ENCODE measurements at regions not wholly inside any gene's neighbourhood (a gene's known extent, or its start where the extent isn't known, plus 50 kb on each side); places are given as distances from the start of the nearest gene placed in this dataset.

DNA sequence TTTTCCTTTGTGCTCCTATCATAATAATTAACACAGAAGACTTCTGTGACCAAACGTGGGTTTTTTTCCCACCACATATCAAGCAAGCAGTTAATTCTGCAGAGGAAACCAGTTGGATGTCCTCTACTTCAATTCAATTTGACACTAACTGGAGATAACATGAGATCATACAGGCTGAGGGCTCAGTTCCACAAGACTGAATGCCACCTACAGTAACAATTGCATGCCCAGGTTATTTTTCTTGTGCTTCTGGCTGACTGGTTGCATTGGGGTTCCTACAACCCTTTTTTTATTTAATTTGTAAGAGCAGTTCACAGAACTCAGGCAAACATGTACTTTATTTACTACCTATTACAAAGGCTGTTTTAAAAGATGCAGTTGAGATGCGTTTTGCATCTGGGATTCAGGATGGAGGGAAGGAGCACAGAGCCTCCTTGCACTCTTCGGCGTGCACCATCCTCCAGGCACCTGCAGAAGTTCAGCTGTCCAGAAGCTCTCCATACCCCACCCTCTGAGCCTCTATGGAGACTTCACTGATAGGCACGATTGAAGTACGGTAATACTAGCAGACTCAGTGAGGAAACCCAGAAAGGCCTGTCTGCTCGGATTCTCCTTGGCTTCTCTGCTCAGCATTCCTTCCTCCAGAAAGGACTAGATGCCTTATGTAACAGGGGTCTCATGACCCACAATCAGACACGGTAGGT, 425.2 kb upstream of the CDH9 start:
- no peak overlapping the region for H3K4me3 ChIP-seq (ENCODE audit: low read depth, low read length, poor library complexity, severe bottlenecking)
- H4K20me1 ChIP-seq (ENCODE audit: insufficient read depth, low read length) = no peaks in the 10 kb centered on the region
- no peaks in the 10 kb centered on the region for H3K79me2 ChIP-seq (ENCODE audit: insufficient read depth, low read depth, low read length)
- ChIA-PET POLR2A (interaction anchor here (0.7 kb wide), 1 partner anchor 16 kb away, joined by 4 read pairs; no protein-coding TSS in a partner anchor), CTCF (ENCODE audit: unreplicated experiment) (no interaction called here)
- H3K36me3 ChIP-seq (ENCODE audit: insufficient read depth, low read length) = no peaks in the 10 kb centered on the region
- no peaks in the 10 kb centered on the region for H3K4me1 ChIP-seq (ENCODE audit: insufficient read depth, low read length, poor library complexity, severe bottlenecking)
- H3K9me2 ChIP-seq (ENCODE audit: insufficient read depth, low read length) = no peaks in the 10 kb centered on the region
- no peak overlapping the region for H3K4me2 ChIP-seq (ENCODE audit: low read length)
- peaks cover 11% of the 10 kb centered on the region; the same call in 1 of the 2 replicates for H3K9me3 ChIP-seq (ENCODE audit: low read length)
- intact Hi-C loops (cut with micrococcal nuclease; ENCODE audit: unreplicated experiment) = no loop called here
- TF ChIP-seq, protein P1, sequence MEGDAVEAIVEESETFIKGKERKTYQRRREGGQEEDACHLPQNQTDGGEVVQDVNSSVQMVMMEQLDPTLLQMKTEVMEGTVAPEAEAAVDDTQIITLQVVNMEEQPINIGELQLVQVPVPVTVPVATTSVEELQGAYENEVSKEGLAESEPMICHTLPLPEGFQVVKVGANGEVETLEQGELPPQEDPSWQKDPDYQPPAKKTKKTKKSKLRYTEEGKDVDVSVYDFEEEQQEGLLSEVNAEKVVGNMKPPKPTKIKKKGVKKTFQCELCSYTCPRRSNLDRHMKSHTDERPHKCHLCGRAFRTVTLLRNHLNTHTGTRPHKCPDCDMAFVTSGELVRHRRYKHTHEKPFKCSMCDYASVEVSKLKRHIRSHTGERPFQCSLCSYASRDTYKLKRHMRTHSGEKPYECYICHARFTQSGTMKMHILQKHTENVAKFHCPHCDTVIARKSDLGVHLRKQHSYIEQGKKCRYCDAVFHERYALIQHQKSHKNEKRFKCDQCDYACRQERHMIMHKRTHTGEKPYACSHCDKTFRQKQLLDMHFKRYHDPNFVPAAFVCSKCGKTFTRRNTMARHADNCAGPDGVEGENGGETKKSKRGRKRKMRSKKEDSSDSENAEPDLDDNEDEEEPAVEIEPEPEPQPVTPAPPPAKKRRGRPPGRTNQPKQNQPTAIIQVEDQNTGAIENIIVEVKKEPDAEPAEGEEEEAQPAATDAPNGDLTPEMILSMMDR (conservative IDR thresholded peaks at IDR 0.05; ENCODE audit: low read length) = no peak
- no peak for TF ChIP-seq EZH2phosphoT487 (IDR thresholded peaks at IDR 0.05; ENCODE audit: borderline replicate concordance, low read depth, low read length)
- DNase-seq (ENCODE audit: low spot score) = no peak
- BruUV-seq (replicated peaks) = no TSS peak
- no peak overlapping the region for H2AFZ ChIP-seq (ENCODE audit: low read length)
- no peak overlapping the region for H3K27ac ChIP-seq (ENCODE audit: low read depth, low read length, poor library complexity, severe bottlenecking)

DNA sequence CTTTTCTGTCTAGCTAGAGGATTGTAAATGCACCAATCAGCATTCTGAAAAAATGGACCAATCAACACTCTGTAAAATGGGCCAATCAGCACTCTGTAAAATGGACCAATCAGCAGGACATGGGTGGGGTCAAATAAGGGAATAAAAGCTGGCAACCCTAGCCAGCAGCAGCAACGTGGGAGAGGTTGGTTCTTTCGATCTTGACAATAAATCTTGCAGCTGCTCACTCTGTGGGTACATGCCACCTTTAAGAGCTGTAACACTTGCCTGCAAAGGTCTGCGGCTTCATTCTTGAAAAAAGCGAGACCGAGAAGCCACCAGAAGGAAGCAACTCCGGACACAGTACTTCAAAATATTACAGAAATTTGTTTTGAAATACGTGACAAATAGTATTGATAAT, 424.6 kb upstream of the CDH9 start:
- DNase-seq (ENCODE audit: low spot score) = no peak
- POLR2A ChIA-PET = interaction anchor here (0.7 kb wide), 1 partner anchor 15 kb away, joined by 4 read pairs; no protein-coding TSS in a partner anchor
- CTCF ChIA-PET (ENCODE audit: unreplicated experiment) = no interaction called here
- no peak overlapping the region for H3K4me3 ChIP-seq (ENCODE audit: low read depth, low read length, poor library complexity, severe bottlenecking)
- peaks cover 11% of the 10 kb centered on the region; the same call in 1 of the 2 replicates for H3K9me3 ChIP-seq (ENCODE audit: low read length)
- H3K36me3 ChIP-seq (ENCODE audit: insufficient read depth, low read length) = no peaks in the 10 kb centered on the region
- no peak overlapping the region for H3K27ac ChIP-seq (ENCODE audit: low read depth, low read length, poor library complexity, severe bottlenecking)
- no peaks in the 10 kb centered on the region for H3K79me2 ChIP-seq (ENCODE audit: insufficient read depth, low read depth, low read length)
- TF ChIP-seq, protein P1 (conservative IDR thresholded peaks at IDR 0.05; ENCODE audit: low read length) = no peak
- H4K20me1 ChIP-seq (ENCODE audit: insufficient read depth, low read length) = no peaks in the 10 kb centered on the region
- no peaks in the 10 kb centered on the region for H3K9me2 ChIP-seq (ENCODE audit: insufficient read depth, low read length)
- no peak overlapping the region for H2AFZ ChIP-seq (ENCODE audit: low read length)
- intact Hi-C loops (cut with micrococcal nuclease; ENCODE audit: unreplicated experiment) = no loop called here
- H3K4me1 ChIP-seq (ENCODE audit: insufficient read depth, low read length, poor library complexity, severe bottlenecking) = no peaks in the 10 kb centered on the region
- BruUV-seq (replicated peaks) = no TSS peak
- H3K4me2 ChIP-seq (ENCODE audit: low read length) = no peak overlapping the region

DNA sequence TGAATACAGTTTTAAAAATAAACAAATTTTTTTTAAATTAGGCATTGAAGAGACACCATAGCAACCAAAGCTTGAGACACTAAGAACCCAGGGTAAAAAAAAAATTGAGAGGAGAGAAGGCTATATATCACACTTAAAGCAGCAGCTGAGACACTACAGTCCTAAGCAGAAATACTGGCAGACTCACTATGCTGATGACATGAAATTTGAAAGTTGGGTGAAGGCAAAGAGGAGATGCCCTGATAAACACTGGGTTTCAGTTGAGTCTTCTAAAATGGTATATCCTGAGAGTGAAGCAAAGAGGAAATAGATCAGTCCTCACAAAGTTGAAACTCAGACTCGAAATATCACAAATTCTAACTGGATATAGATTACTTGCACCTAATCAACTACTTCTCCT, 419.9 kb upstream of the CDH9 start:
- no peaks in the 10 kb centered on the region for H4K20me1 ChIP-seq (ENCODE audit: insufficient read depth, low read length)
- no peak overlapping the region for H3K27ac ChIP-seq (ENCODE audit: low read depth, low read length, poor library complexity, severe bottlenecking)
- DNase-seq (ENCODE audit: low spot score) = no peak
- 0 out of 2 replicates have a peak, but pooled peaks cover 4% of the 10 kb centered on the region for H3K9me3 ChIP-seq (ENCODE audit: low read length)
- H3K4me3 ChIP-seq (ENCODE audit: low read depth, low read length, poor library complexity, severe bottlenecking) = no peak overlapping the region
- no peak for TF ChIP-seq EZH2phosphoT487 (IDR thresholded peaks at IDR 0.05; ENCODE audit: borderline replicate concordance, low read depth, low read length)
- ChIA-PET POLR2A (no interaction called here), CTCF (ENCODE audit: unreplicated experiment) (no interaction called here)
- H2AFZ ChIP-seq (ENCODE audit: low read length) = no peak overlapping the region
- intact Hi-C loops (cut with micrococcal nuclease; ENCODE audit: unreplicated experiment) = no loop called here
- no peak overlapping the region for H3K4me2 ChIP-seq (ENCODE audit: low read length)
- H3K79me2 ChIP-seq (ENCODE audit: insufficient read depth, low read depth, low read length) = no peaks in the 10 kb centered on the region
- no peaks in the 10 kb centered on the region for H3K4me1 ChIP-seq (ENCODE audit: insufficient read depth, low read length, poor library complexity, severe bottlenecking)
- no TSS peak for BruUV-seq (replicated peaks)
- no peaks in the 10 kb centered on the region for H3K36me3 ChIP-seq (ENCODE audit: insufficient read depth, low read length)
- no peaks in the 10 kb centered on the region for H3K9me2 ChIP-seq (ENCODE audit: insufficient read depth, low read length)

All from OCI-LY7 (cell line).